ENCODE measurements at regions not wholly inside any gene's neighbourhood (a gene's known extent, or its start where the extent isn't known, plus 50 kb on each side); places are given as distances from the start of the nearest gene placed in this dataset.

GRCh38 chr7:12967322-12967721 lies 279.9 kb downstream of the ARL4A start:
- Histone ChIP-seq H3K27ac (no peak overlapping the region), H3K4me3 (no peak overlapping the region), H3K27me3 (no peaks in the 10 kb centered on the region), H3K36me3 (no peaks in the 10 kb centered on the region), H3K4me1 (no peaks in the 10 kb centered on the region), H3K9me3 (no peaks in the 10 kb centered on the region)
- intact Hi-C loops (cut with DNase I) = no loop called here
- ATAC-seq (no peak), DNase-seq (no peak)
- 91 to 95% methylated on average over 3 of the region's 3 CpGs for WGBS, 2 donors
- TF ChIP-seq CTCF (IDR thresholded peaks at IDR 0.05) = no peak

- WGBS, 2 donors = 82% methylated on average over 4 of the region's 4 CpGs
- Histone ChIP-seq H3K9me3 (no peaks in the 10 kb centered on the region), H3K4me1 (no peaks in the 10 kb centered on the region), H3K36me3 (no peaks in the 10 kb centered on the region), H3K27ac (no peak overlapping the region), H3K4me3 (no peak overlapping the region), H3K27me3 (no peaks in the 10 kb centered on the region)
- DNase-seq (no peak), ATAC-seq (no peak)
- intact Hi-C loops (cut with DNase I) = no loop called here
- TF ChIP-seq CTCF (IDR thresholded peaks at IDR 0.05) = no peak
Observed at GRCh38 chr7:12968836-12969422, 281.5 kb downstream of the ARL4A start.

- intact Hi-C loops (cut with DNase I) = loop anchor here in 1 of 10 donors (10.0 kb wide), 1 partner anchor 96 kb away; no protein-coding TSS in a partner anchor
- no peaks in the 10 kb centered on the region for H3K4me1 ChIP-seq
- DNase-seq (no peak), ATAC-seq (no peak)
- no peak overlapping the region for H3K4me3 ChIP-seq
- 92 to 95% methylated on average over 2 of the region's 2 CpGs for WGBS, 2 donors
- no peak overlapping the region for H3K27ac ChIP-seq
- H3K36me3 ChIP-seq = no peaks in the 10 kb centered on the region
- H3K27me3 ChIP-seq = no peaks in the 10 kb centered on the region
- no peaks in the 10 kb centered on the region for H3K9me3 ChIP-seq
- TF ChIP-seq CTCF (IDR thresholded peaks at IDR 0.05) = no peak
Observed at GRCh38 chr7:12970626-12971025, 283.2 kb downstream of the ARL4A start.

- Histone ChIP-seq H3K4me3 (no peak overlapping the region), H3K9me3 (no peaks in the 10 kb centered on the region), H3K27me3 (no peaks in the 10 kb centered on the region), H3K36me3 (no peaks in the 10 kb centered on the region), H3K4me1 (no peaks in the 10 kb centered on the region), H3K27ac (no peak overlapping the region)
- no peak for TF ChIP-seq CTCF (IDR thresholded peaks at IDR 0.05)
- 85% methylated on average over 5 of the region's 5 CpGs for WGBS, 2 donors
- intact Hi-C loops (cut with DNase I) = loop anchor here in 1 of 10 donors (10.0 kb wide), 1 partner anchor 100 kb away; no protein-coding TSS in a partner anchor
- DNase-seq (no peak), ATAC-seq (no peak)
Observed at GRCh38 chr7:12974451-12975166, 287.2 kb downstream of the ARL4A start.

All from heart right ventricle (tissue), 16 donors.